CD4-positive, alpha-beta T cell treated with Interleukin-1 beta for 1 hour (primary cell): ENCODE measurements at regions not wholly inside any gene's neighbourhood (a gene's known extent, or its start where the extent isn't known, plus 50 kb on each side); places are given as distances from the start of the nearest gene placed in this dataset.
A peak's percentile ranks its signal among the peaks of the same experiment; 100 is the strongest.

ENCODE experiments used
- DNase-seq, 2 donors: peaks; one replicate each; pipeline ENCODE4 v3.0.0-alpha.2; 2020 to 2022

DNA sequence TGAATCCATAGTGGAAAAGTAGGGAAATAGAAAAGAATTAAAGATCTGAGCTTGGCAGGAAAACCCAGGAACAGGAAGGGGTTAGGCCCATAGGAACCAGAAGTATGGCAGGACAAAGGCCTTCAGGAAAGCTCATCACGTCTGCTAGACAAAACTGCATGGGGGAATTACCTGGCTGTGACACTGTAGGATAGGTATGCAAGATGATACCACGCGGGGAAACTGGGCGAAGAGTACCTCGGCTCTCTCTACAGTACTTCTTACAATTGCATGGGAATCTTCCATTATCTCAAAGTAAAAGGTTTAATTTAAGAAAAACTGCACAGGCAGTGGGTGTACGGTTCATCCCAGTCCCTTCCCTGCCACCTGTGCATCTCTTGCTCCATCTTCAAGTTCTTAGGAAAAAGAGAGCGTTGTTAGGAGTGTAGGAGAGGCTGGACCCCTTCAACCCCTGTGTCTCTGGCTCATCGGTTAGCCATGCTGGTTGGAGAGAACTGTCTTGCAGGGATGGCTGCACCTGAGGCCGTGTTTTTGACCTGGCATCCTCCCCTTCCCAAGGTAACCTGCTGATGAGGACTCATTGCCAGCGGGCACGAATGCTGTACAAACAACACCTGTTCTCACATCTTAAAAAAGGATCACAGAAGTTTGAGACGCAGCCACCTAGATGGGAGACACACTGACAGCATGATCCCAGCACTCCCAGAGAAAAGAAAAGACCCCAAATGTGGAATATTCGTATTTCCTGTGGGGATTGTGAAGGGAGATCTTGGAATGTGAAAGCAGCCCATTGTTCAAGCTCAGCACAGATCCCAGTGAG, 120.5 kb upstream of the COPS8 start:
- no peak for DNase-seq

DNA sequence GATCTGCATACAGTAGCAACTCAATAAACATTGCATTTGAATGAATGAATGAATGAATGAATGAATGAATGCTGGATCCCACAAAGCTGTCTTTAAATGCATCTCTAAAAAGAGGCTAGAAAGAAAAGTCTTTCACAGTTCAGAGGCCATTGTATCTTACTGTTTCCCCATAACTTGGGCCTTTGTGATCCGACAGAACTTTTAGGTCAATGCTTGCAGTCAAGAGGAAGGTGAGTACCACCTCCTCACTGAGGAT, 119.9 kb upstream of the COPS8 start:
- DNase-seq, result no peak

GRCh38 chr2:236967499-236967783, 118.2 kb upstream of the COPS8 start:
- no peak for DNase-seq

GRCh38 chr2:236968101-236968879, 117.4 kb upstream of the COPS8 start:
- peak; percentile 59 to 75 for DNase-seq

GRCh38 chr2:236968880-236969534, 116.7 kb upstream of the COPS8 start:
- DNase-seq, result no peak

DNA sequence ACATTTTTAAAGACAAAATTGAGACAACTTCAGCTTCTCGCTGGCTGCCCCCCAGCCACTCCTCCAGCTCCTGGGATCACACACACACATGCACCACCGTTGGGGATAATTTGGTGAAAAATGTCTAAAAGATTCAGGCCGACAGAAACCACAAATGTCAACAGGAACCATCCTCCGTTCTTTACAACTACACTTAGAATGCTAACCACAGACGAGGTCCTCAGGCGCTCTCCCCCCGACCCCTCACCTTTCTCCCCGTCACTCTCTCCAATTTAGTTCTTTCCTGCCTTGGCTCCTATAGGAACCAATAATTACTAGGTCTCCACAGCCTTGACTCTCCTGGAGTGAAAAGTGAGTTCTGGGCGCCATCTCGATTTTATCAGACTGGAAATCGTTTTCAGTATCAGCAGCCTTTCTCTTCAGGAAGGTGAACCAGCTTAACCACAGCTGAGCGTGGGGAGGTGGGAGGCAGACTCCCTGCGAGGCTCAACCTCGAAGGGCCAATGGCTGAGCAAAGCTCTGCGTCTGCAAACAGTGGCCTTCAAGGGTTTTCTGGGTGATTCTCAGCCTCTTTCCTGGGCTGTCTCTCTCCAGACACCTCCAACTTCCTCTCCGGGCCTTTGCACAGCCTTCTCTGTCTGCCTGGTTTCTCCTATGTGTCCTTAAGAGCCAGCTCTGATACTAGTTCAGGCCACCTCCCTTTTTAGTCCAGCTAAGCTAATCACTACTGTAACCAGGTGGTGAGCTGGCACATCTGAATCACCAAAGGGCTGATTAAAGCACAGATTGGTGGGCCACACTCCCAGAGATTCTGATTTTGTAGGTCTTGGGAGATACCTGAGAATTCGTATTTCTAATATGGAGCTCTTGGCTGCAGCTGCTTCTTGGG, 115.7 kb upstream of the COPS8 start:
- DNase-seq, result peak; percentile 15 to 40

GRCh38 chr2:236970656-236971010, 115.1 kb upstream of the COPS8 start:
- no peak for DNase-seq

- DNase-seq, result peak in 1 of 2 donors; percentile 45
Measured at GRCh38 chr2:236971131-236971821, 114.4 kb upstream of the COPS8 start.

- no peak for DNase-seq
Measured at GRCh38 chr2:236971919-236972381, 113.7 kb upstream of the COPS8 start.

DNA sequence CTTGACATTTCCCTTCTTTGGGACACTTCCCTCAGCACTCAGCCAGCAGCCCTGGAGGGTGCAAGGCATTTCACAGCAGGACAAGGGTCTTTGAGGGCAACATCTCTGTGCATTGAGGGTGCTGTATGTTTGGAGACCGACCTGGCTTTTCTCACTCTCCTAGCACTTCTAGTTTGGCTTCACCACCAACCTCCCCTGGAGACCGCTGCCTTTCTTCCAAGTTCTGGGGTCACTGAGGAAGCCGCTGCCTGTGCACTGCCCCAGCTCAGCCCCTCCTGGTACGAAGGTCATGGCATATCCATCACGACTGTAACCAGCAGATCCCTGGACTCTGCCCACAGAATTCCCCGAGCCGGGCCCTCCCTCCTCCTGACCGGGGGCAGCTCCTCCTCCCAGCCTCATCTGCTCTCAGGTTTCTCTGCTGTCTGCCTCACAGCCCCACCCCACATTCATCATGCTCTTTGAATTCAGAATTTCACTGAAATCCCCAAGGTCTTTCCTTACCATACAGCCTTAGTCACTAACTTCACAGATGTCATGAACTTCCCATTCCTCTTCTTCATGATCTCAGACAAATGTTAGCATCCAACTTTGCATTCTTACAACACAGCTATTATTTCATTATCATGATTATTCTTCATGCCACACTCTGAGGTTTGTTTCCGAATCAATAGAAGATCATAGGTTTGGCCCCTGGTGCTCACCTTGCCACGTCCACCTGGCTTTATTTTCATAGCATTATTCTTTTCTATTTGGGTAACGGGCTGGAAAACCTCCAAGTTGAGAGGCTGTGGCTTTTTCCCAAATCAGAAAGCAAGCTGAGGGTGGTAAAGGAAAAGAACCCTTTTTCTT, 113.0 kb upstream of the COPS8 start:
- DNase-seq, result no peak

GRCh38 chr2:236973343-236973980, 112.2 kb upstream of the COPS8 start:
- DNase-seq, result no peak

DNA sequence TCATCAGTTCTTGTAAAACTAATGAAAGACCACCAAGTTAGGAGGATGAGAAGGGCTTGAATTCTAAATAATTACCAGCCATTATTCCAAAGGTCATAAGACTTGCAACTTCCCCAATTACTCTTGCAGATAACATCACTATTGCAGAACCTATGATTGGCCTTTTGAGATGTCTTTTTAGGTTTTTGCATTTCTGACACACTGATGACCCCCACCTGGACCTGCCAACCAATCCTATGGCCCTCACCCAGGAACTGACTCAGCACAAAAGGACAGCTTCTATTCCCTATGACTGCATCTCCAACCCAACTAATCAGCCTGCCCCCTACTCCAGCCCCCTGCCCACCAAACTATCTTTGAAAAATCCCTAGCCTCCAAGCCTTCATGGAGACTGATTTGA, 111.5 kb upstream of the COPS8 start:
- DNase-seq, result no peak

GRCh38 chr2:236974752-236975151, 110.9 kb upstream of the COPS8 start:
- no peak for DNase-seq

DNA sequence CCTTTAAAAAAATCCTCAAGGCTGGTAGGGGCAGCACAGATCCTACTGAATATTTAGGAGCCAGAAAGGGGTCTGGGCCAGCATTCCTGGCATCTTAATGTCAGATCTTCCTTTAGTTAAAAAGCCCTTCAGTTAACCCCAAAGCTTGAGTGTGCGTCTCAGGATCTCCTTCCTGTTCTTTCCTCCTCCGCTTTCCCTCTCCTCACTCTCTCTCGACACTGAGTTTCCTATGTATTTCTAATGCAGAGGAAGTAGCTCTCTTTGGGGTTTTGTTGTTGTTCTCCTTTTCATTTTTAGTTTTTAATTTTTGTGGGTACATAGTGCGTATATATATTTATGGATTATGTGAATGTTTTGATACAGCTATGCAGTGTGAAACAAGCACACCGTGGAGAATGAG, 109.9 kb upstream of the COPS8 start:
- DNase-seq, result no peak

GRCh38 chr2:236976266-236977062, 109.2 kb upstream of the COPS8 start:
- DNase-seq, result no peak

- DNase-seq, result no peak
Measured at GRCh38 chr2:236977063-236977851, 108.4 kb upstream of the COPS8 start.

DNA sequence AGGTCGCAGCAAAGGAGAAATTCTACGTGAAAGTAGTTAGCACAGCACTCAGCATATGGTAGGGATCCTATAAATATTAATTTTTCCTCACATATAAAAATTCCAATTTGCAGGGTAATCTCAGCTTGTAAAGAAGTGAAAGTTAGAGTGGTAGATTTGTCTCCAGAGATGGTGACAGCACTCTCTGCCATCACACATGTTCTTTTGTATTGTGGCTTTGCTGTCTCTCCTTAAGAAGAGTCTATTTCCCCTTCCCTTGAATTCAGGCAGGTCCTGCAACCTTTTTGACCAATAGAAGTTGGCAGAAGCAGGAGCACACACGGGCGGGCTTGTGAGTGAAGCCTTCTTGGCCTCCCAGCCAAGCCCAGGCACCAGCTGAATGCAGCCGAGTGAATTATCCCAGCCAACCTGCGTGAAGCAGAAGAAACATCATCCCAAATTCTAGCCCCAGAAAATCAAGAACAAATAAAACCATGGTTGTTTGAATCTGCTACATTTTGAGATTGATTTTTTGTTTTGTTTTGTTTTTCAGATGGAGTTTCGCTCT, 107.8 kb upstream of the COPS8 start:
- DNase-seq, result no peak

DNA sequence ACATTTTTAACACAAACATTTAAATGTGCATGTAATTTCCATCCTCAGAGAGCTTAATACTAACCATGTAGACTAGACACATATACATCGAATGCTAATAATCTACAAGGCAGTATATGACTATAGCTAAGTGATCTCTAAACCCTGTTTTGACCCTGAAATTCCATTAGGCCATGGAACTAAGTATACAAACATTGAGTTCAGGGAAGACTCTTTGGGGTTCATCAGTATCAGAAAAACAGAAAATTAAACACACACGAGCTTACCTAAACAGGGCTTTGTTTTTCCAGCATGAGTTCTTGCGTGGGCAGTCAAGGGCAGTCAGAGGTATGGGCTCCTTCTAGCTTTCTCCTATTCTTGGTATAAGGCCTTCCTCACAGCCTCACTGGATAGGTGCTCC, 106.0 kb upstream of the COPS8 start:
- no peak for DNase-seq

DNA sequence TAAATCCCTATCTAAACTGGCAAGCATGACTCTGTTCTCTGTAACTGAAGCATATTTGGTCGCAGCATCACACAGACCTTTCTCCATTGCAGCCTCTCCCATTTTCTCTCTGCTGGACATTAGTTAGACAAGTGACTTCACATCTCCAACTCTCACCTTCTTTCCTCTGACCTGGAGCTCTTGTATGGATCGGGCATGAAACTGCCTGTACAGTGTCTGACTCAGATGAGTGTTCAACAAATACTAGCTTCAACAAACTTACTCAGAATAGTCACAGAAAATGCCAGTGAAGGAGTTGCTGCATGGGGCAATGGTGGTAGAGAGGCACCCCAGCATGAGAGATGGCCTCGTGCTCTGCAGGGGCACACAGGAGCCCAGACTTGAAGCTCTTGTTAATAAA, 104.7 kb upstream of the COPS8 start:
- DNase-seq, result no peak
